Neural progenitor cell (in vitro differentiated cells): ENCODE measurements at regions not wholly inside any gene's neighbourhood (a gene's known extent, or its start where the extent isn't known, plus 50 kb on each side); places are given as distances from the start of the nearest gene placed in this dataset.

ENCODE experiments used
- EZH2 ChIP-seq: fragments of 200-600 bp; sonication (generic); IDR thresholded peaks from 2 replicates; pipeline ENCODE4 v1.6.1; 2017; ENCODE audit warnings: antibody characterized with exemption, mild to moderate bottlenecking, moderate library complexity
- TF ChIP-seq, protein P1 (sequence below): fragments of 200-600 bp; sonication (generic); IDR thresholded peaks from 2 replicates; pipeline ENCODE4 v1.5.1; 2017; ENCODE audit warnings: antibody characterized with exemption, mild to moderate bottlenecking

GRCh38 chr3:34995796-34996430 lies 643.4 kb upstream of the ARPP21 start:
- TF ChIP-seq, protein P1, sequence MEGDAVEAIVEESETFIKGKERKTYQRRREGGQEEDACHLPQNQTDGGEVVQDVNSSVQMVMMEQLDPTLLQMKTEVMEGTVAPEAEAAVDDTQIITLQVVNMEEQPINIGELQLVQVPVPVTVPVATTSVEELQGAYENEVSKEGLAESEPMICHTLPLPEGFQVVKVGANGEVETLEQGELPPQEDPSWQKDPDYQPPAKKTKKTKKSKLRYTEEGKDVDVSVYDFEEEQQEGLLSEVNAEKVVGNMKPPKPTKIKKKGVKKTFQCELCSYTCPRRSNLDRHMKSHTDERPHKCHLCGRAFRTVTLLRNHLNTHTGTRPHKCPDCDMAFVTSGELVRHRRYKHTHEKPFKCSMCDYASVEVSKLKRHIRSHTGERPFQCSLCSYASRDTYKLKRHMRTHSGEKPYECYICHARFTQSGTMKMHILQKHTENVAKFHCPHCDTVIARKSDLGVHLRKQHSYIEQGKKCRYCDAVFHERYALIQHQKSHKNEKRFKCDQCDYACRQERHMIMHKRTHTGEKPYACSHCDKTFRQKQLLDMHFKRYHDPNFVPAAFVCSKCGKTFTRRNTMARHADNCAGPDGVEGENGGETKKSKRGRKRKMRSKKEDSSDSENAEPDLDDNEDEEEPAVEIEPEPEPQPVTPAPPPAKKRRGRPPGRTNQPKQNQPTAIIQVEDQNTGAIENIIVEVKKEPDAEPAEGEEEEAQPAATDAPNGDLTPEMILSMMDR = no peak
- TF ChIP-seq EZH2 = no peak
